Jurkat, Clone E6-1 (cell line): ENCODE measurements at regions not wholly inside any gene's neighbourhood (a gene's known extent, or its start where the extent isn't known, plus 50 kb on each side); places are given as distances from the start of the nearest gene placed in this dataset.

ENCODE experiments used
- DNase-seq: peaks from one replicate; pipeline ENCODE4 v3.0.0-alpha.2; 2011; ENCODE audit warnings: low read depth, low spot score
- H3K4me3 ChIP-seq: 2 replicates; pipeline ENCODE4 v1.5.1; 2011; ENCODE audit warnings: mild to moderate bottlenecking, low read length, control low read depth, moderate library complexity

DNA sequence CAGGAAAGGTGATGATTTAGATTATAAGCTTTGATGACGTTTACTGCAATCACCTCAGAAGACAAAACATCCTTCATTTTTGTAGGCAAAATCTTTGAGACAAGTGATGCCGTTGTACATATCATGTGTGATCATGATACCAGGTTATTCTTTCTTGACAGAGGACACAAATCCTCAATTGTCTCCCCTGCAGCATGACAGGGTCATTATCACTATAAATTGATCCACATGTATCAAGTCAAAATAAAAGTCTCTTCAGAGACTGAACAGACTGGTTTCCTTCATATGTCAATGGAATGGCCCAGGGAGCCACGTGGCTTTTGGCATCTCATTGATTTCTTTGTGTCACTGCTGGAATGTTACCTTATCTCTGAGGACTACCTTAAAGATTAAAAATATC lies 995.7 kb downstream of the FLRT2 start:
- H3K4me3 ChIP-seq = no peak overlapping the region
- DNase-seq = no peak

DNA sequence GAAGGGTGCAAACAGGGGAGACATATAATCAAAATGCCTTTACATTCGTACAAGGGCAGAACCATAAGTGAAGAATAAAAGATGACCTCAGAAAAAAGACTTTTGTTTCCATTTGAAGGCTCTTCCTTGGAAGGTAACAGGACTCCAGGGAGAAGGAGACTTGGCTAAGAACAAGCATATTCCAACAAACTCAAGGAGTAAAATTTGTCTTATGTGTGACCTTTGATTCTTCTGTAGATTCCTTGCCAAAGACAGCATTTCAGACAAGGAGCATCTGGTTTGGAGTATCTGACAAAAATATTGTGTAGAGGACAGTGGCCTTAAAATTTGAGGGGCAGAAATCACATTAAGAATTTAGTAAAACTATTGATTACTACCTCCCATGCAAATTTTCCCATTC lies 991.9 kb downstream of the FLRT2 start:
- no peak overlapping the region for H3K4me3 ChIP-seq
- DNase-seq = no peak

DNA sequence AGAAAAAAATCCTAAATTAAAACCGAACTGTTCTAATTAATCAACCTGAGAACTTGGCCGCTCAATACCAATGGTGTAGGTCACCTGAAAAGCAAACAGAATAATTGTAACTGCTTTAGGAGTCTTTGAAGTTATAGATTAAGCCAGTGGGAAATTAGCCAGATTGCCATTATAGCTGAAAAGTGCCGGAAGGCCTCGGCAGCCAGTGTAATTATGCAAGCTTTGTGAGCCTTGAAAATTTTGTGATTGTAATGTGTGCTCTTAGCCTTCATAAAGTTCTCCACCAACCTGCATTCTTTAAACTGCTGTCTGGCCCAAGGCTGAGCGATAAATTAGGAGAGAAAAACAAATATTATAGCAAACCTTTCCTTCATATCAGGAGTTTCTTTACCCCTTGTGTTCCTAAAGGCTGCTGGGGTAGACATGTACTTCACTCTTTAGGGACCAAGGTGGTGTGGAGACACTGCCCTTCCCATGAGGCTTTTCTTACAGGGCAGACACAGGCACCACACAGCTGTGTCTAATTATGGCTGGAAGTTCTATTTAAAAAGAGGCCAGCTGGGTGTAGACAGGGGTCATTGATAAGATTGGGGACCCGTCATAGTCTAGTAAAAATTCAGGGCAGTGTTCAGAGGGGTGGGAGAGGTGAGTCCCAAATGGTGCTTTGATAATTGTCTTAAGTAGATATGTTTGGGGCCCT lies 991.2 kb downstream of the FLRT2 start:
- no peak overlapping the region for H3K4me3 ChIP-seq
- no peak for DNase-seq

DNA sequence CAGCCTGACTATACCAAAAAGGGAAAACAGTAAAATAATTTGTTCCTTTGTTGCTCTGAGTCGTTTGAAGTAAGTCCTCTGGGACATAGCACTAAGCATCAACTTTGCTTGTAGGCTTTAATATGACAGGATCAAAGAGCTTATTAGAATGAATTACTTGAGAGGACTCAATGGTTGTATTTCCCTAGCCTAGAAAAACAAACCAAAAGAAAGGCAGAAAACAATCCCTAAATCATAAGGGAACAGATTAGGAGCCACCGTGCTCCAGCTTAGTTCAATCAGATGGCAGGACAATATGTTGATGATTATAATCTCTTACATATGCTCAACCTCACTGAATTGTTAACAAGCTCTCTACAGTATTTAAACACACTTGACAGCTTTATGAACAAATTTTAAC lies 988.4 kb downstream of the FLRT2 start:
- no peak overlapping the region for H3K4me3 ChIP-seq
- DNase-seq = no peak

DNA sequence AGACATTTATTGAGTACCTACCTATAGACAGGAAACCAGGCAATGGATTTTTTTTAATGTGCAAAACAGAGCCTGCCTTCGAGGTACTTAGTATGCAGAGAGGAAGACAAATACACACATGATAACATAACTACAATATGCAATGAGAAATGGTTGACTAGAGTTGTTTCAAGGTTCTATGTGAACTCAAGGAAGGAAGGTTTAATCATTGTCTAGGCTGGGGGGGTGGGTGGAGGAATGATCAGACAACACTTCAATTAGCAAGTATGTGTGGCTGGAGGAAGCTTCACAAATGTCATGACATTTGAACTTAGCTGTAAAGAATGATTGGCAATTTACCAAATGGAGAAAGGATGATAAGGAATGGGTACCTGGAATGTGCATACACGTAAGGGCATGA lies 985.3 kb downstream of the FLRT2 start:
- H3K4me3 ChIP-seq = no peak overlapping the region
- DNase-seq = no peak

DNA sequence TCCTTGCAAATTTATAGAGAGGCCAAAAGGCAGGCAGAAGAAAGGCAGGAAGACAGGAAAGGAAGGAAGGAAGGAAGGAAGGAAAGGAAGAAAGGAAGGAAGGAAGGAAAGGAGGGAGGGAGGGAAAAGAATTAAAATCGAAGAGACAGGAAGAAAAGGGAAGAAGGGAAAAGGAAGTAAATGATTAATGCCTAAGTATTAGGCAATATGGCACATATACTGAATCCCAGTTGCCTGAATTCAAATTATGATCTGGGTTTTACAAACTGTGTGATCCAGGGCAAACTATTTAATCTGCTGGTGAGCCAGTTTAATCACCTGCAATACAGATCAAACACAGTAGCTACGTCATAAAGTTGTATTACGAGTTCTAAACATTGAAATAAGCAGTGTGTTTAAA lies 983.6 kb downstream of the FLRT2 start:
- H3K4me3 ChIP-seq = no peak overlapping the region
- no peak for DNase-seq

DNA sequence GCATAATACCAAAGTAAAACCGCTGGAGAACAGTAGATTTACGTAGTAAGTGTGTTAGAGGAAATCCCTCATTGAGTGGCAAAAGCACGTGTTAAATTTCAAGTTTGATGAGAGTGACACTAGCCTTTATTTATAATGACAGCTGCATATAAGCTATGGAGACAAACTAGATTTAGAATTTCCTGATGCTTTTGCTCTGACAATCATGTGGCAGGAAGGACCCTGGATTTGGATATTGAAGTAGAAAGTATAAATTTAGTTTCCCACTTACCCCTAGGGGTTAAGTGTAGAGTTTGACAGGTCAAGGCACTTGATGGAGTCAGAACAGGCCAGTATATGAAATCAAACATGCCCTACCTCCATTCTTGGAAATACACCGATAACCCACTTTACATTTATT lies 983.1 kb downstream of the FLRT2 start:
- H3K4me3 ChIP-seq = no peak overlapping the region

DNA sequence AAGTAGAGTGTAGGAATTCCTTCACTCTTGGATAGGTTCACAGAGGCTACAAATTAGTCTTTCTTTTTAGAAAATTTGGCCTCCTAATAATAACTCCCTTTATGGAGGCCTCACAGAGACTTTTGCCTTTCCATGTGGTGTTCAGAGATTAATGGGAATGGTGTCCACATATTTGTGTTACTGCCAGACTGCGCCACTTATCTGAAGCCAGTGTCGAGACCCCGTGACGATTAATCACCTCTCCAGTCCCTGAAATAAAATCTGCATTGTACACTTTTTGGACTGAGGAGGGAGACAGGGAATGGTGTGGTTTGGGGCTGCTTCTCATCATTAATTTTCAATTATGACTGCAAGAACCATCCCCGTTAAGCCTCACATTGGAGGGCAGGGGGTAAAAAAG lies 980.5 kb downstream of the FLRT2 start:
- no peak overlapping the region for H3K4me3 ChIP-seq
- no peak for DNase-seq

More for the DNA sequence above, 983.1 kb downstream of the FLRT2 start:
- no peak for DNase-seq

DNA sequence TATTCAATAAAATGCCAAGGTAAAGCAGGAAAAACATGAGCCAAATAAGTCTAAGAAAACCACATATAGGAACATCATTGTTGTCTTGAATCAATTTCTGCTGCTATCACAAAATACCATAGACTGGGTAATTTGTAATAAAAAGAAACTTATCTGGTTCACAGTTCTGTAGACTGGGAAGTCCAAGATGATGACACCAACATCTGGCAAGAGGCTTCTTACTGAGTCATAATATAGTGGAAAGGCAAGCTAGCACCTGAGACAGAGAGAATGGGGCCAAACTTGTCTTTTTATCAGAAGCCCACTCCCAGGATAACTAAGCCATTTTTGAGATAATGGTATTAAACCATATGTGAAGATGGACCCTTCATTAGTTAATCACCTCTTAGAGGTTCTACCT lies 975.9 kb downstream of the FLRT2 start:
- no peak overlapping the region for H3K4me3 ChIP-seq
- no peak for DNase-seq

DNA sequence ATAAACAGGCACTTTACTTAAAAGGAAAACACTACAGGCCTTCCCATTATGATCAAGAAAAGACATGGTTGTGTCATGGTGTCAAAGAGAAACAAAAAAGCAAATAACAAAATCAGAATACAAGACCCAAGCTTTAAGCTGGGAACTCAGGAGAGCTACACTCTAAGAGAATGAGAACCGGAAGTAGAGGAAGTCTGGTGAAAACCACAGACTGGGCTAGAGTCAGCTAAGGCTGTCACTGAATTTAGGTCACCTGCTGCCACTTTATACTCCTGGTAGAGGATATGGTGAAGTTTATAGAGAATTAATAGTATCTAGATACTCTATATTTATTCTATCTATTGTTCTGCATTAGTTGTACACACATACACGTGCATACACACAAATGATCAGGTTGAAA lies 971.7 kb downstream of the FLRT2 start:
- H3K4me3 ChIP-seq = no peak overlapping the region
- DNase-seq = peak; percentile 38

DNA sequence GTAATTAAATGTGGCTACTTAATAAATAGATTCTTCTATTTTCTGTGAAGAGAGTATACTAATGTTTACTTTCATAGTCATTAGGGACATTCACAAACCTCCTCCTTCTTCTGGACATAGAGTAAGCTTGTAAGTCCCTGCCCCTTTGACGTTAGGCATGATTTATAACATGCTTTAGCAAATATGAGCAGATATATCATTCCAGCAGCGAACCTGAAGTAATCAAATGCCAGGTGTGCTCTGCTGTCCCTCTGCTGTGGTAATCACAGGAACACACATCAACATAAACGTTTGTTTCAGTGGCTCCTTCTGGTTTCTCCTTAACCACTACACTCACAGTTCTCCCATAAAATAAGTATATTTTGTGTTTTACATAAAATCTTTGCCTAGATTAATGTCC lies 961.8 kb downstream of the FLRT2 start:
- H3K4me3 ChIP-seq = no peak overlapping the region
- no peak for DNase-seq

DNA sequence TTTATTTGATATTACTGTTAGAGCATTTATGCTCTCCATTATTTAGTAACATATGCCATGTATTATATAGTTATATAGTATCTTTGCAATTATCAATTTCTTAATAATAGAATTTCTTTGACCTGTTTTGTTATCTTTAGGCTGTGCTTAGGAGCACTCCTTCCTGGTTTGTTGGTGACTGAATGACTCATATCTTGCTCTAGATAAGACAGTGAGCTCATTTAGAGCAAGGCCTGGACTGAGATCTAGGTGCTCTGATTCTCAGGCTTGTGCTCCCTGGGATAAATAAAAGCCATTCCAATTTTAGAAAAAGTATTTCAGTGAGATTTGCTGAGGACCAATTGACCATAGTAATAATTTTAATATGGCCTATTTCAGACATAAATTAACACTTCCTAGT lies 951.2 kb downstream of the FLRT2 start:
- no peak overlapping the region for H3K4me3 ChIP-seq
- DNase-seq = no peak

DNA sequence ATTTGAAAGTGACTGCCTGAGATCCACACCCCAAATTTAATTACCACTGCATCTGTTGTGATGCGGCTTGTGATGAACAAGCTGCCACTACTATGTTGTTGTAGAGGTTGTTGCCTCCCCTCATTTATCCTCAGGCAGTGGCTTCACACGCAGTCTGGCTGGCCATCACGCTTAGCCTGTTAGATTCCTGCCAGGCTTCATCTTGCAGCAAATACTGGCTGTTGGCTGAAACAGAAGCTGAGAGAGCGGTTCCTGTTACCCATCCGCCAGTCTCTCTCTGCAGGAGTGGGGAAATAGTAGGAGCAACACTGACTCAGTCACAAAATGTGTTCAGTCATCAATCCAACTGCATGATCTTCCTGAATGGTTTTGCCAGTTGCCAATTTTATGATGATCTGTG lies 934.4 kb downstream of the FLRT2 start:
- DNase-seq = no peak

DNA sequence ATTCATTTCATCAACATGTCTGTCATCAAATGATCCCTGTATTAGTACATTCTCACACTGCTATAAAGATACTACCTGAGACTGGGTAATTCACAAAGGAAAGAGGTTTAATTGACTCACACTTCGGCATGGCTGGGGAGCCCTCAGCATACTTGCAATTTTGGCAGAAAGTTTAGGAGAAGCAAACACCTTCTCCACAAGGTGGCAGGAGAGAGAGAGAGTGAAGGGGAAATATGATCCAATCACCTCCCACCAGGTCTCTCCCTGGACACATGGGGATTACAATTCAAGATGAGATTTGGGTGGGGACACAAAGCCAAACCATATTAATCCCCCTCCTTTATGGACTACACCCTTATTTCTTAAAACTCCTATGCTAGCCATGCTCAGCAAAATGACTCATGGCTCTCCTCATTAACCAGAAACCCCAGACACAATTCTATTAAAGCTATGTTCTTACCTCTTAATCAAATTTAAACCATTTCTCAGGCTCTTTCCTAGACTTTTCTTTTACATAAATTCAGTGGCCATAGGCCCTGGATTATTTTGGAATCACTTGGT lies 932.3 kb downstream of the FLRT2 start:
- H3K4me3 ChIP-seq = no peak overlapping the region
- peak; percentile 8 for DNase-seq

More for the DNA sequence above, 934.4 kb downstream of the FLRT2 start:
- H3K4me3 ChIP-seq = no peak overlapping the region

DNA sequence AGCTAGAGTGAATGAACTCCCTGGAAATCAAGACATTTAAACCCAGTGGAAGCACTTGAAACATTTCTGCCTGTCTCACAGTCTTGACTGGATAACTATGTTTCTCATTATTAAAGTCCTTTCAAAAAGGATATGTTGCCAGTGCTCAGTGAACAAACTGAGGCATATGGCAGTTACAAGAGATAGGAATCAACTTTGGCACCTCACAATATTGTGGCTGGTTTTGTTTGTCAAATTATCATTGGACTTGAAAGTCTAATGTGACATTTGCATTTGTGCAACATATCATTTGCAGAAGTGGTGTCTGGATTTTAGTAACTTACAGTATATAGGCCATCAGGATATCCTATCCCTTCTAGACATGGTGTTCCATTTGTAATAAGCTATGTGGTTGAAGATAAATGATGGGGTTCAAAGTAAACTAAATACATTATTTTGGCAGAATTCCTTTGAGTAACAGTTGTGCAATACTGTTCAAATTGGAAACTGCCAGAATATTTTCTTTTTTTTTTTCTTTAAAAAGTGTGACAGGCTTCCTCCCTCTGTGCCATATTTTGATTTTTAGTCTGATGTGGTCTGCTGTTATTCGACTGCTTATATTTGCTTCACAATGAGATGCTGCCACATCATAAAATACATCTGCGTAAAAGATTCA lies 927.7 kb downstream of the FLRT2 start:
- no peak for DNase-seq
- H3K4me3 ChIP-seq = no peak overlapping the region

DNA sequence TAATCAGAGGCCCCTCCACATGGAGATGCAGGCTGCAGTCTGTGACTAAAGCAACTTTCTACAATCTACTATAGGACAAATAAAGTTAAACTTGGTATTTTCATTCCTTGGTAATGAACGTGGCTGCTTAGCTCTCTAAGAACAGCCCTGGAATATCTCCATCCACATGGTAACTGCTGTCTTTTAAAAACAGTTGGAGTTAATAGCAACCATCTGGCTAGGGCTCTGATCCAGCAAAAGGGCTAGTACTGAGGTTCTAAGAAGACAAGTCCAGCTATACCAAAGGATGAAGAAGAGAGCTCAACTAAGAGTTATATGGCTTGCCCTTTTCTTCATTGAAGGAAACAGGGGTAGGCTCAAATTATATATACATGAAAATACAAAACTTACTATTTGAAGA lies 920.1 kb downstream of the FLRT2 start:
- H3K4me3 ChIP-seq = no peak overlapping the region
- no peak for DNase-seq

DNA sequence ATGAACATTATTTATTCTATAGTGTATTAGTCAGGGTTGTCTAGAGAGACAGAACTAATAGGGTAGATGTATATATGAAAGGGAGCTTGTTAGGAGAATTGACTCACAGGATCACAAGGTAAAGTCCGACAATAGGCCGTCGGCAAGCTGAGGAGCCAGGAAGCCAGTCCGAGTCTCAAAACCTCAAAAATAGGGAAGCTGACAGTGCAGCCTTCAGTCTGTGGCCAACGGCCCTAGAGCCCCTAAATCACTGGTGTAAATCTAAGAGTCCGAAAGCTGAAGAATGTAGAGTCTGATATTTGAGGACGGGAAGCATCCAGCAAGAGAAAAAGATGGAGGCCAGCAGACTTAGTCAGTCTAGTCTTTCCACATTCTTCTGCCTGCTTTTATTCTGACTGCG lies 912.2 kb downstream of the FLRT2 start:
- DNase-seq = no peak
- H3K4me3 ChIP-seq = no peak overlapping the region

DNA sequence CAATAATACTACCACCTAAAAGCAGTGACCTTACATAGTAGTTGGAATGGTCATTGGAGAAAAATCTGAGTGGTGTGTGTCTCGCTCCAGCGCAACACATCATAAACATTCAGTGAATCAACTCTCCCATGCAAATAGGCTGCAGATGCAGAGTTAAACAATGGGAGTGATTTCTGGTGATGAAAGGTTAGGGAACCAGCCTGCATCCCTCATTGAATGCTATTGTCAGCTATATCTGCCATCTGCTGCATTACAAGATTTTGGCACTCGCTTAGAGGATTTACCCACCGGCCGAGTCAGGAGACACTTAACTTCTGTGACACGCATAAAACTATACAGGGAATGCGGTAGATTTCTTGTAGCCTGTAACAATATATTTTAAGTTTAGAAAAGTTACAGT lies 900.9 kb downstream of the FLRT2 start:
- no peak for DNase-seq
- H3K4me3 ChIP-seq = no peak overlapping the region

DNA sequence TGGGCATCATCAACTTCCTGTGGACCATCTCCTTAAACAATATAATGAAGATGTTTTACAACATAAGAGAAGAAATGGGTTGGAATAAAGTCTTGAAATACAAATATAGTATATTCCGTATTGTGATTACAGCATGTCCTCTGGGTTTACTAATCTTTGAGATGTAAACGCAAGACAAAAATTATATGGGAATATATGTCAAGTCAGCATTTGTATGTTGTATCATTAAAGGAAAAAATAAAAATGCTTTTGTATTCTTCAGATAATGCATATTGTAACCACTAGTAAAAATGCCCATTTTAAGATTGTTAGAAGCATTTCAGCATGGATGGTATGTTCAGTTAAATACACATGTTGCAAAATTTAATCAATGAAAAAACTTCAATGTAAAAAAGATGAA lies 893.3 kb downstream of the FLRT2 start:
- no peak overlapping the region for H3K4me3 ChIP-seq
- no peak for DNase-seq

DNA sequence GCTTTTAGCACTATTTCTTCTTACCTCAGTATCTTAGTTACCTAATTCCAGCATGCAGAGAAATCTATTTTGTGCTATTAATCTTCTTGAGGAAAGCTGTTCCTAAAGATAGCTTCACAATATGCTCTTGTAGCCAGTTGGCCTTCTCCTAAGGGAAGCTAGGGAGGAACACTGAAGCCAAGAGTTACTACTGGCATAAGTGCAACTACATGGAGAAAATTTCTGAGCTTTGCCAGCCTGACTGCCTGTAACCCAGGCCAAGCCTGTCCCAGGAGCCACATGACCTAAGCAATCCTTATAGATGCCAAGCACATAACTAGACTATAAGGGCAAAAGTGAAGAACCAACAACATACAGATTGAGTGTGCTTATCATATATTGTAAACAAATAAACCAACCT lies 890.2 kb downstream of the FLRT2 start:
- H3K4me3 ChIP-seq = no peak overlapping the region
- DNase-seq = no peak

DNA sequence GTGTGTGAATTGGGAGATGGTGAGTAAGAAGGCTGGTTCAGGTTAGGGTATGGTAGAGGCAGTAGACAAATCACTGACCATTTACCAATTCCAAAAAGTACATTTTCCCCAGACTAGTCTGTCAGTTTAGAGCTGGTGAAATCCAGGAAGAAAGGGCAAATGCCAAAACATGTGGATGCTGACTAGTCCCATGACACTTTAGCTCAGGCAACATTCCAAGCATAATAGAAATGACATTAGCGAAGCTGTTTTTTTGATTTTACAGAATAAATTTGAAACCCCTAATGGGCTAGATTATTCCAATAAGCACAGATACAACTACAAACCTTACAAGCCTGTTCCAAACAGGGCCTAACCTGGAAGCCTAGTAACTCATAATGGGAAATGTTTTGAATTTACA lies 884.2 kb downstream of the FLRT2 start:
- DNase-seq = no peak
- no peak overlapping the region for H3K4me3 ChIP-seq
